ENCODE measurements at regions not wholly inside any gene's neighbourhood (a gene's known extent, or its start where the extent isn't known, plus 50 kb on each side); places are given as distances from the start of the nearest gene placed in this dataset.

- TF ChIP-seq POLR2AphosphoS5 (IDR thresholded peaks at IDR 0.05; ENCODE audit: borderline replicate concordance, low read depth, low read length) (no peak), FOXP2 (optimal IDR thresholded peaks at IDR 0.05; ENCODE audit: control extremely low read depth, extremely low read length, insufficient read depth) (no peak), EZH2 (IDR thresholded peaks at IDR 0.05) (no peak)
These were observed 212.6 kb downstream of the SNX19 start for GRCh38 chr11:130703489-130704190.
